ENCODE measurements at regions not wholly inside any gene's neighbourhood (a gene's known extent, or its start where the extent isn't known, plus 50 kb on each side); places are given as distances from the start of the nearest gene placed in this dataset.

- no peak for TF ChIP-seq POLR2A (IDR thresholded peaks at IDR 0.05; ENCODE audit: low read depth, low read length)
- TF ChIP-seq POLR2AphosphoS5 (IDR thresholded peaks at IDR 0.05; ENCODE audit: low read depth, low read length) = no peak
- TF ChIP-seq PAX5 (IDR thresholded peaks at IDR 0.05; ENCODE audit: insufficient read depth, low read length, severe bottlenecking) = no peak
Measured at GRCh38 chr16:65917466-65917865, 449.0 kb upstream of the CDH5 start.
